ENCODE measurements at regions not wholly inside any gene's neighbourhood (a gene's known extent, or its start where the extent isn't known, plus 50 kb on each side); places are given as distances from the start of the nearest gene placed in this dataset.

- no peak for TF ChIP-seq NR1H2 (CRISPR knock-in tag; IDR thresholded peaks at IDR 0.05)
- no peak for TF ChIP-seq CTCF (IDR thresholded peaks at IDR 0.05)
- no peak for TF ChIP-seq ZNF281 (CRISPR knock-in tag; IDR thresholded peaks at IDR 0.05)
- no peak for TF ChIP-seq USF2 (CRISPR knock-in tag; IDR thresholded peaks at IDR 0.05)
- TF ChIP-seq ZNF138 (CRISPR knock-in tag; conservative IDR thresholded peaks at IDR 0.05): no peak
- TF ChIP-seq FOXP1 (CRISPR knock-in tag; IDR thresholded peaks at IDR 0.05; ENCODE audit: borderline replicate concordance): no peak
- TF ChIP-seq MAX (CRISPR knock-in tag; IDR thresholded peaks at IDR 0.05): no peak
- no peak for TF ChIP-seq SP1 (CRISPR knock-in tag; conservative IDR thresholded peaks at IDR 0.05)
- no peak for TF ChIP-seq CREB1 (CRISPR knock-in tag; IDR thresholded peaks at IDR 0.05)
- no peak for TF ChIP-seq TEAD1 (CRISPR knock-in tag; IDR thresholded peaks at IDR 0.05)
- no peak for TF ChIP-seq HMGXB4 (CRISPR knock-in tag; IDR thresholded peaks at IDR 0.05)
- no peak for TF ChIP-seq MXD4 (CRISPR knock-in tag; IDR thresholded peaks at IDR 0.05; ENCODE audit: borderline replicate concordance)
- TF ChIP-seq NR3C1 (CRISPR knock-in tag; conservative IDR thresholded peaks at IDR 0.05; ENCODE audit: low read depth): no peak
Measured at GRCh38 chr1:93743465-93743864, 61.8 kb upstream of the BCAR3 start.

All from WTC11 (cell line).